HG03565 (cell line): ENCODE measurements at regions not wholly inside any gene's neighbourhood (a gene's known extent, or its start where the extent isn't known, plus 50 kb on each side); places are given as distances from the start of the nearest gene placed in this dataset.

Experiments used
- ATAC-seq: cut with Tn5 transposase; IDR thresholded peaks from one replicate; pipeline ENCODE4 v1.9.1; 2021; ENCODE audit warnings: mild to moderate bottlenecking, moderate library complexity; ENCODE audit not compliant: unreplicated experiment

GRCh38 chr9:119544492-119544891 is 175.3 kb upstream of the BRINP1 start:
- no peak for ATAC-seq

GRCh38 chr9:119537138-119537537 is 167.9 kb upstream of the BRINP1 start:
- ATAC-seq: no peak

GRCh38 chr9:119533504-119533903 is 164.3 kb upstream of the BRINP1 start:
- ATAC-seq: no peak

GRCh38 chr9:119526698-119527097 is 157.5 kb upstream of the BRINP1 start:
- no peak for ATAC-seq

- ATAC-seq: no peak
Observed at GRCh38 chr9:119523508-119523907, 154.3 kb upstream of the BRINP1 start.

- no peak for ATAC-seq
Observed at GRCh38 chr9:119522381-119522780, 153.1 kb upstream of the BRINP1 start.

- ATAC-seq: no peak
Observed at GRCh38 chr9:119509291-119509905, 140.2 kb upstream of the BRINP1 start.

GRCh38 chr9:119501374-119501773 is 132.1 kb upstream of the BRINP1 start:
- no peak for ATAC-seq

- no peak for ATAC-seq
Observed at GRCh38 chr9:119500072-119500771, 131.0 kb upstream of the BRINP1 start.

- ATAC-seq: no peak
Observed at GRCh38 chr9:119487118-119487827, 118.0 kb upstream of the BRINP1 start.

GRCh38 chr9:119483153-119483552 is 113.9 kb upstream of the BRINP1 start:
- no peak for ATAC-seq

GRCh38 chr9:119477197-119477596 is 108.0 kb upstream of the BRINP1 start:
- no peak for ATAC-seq

GRCh38 chr9:119458068-119458467 is 88.8 kb upstream of the BRINP1 start:
- no peak for ATAC-seq

GRCh38 chr9:119453980-119454379 is 84.7 kb upstream of the BRINP1 start:
- no peak for ATAC-seq

GRCh38 chr9:119453490-119453911 is 84.3 kb upstream of the BRINP1 start:
- no peak for ATAC-seq

- no peak for ATAC-seq
Observed at GRCh38 chr9:119451426-119451825, 82.2 kb upstream of the BRINP1 start.

- ATAC-seq: no peak
Observed at GRCh38 chr9:119443179-119443578, 73.9 kb upstream of the BRINP1 start.

- no peak for ATAC-seq
Observed at GRCh38 chr9:119441832-119442231, 72.6 kb upstream of the BRINP1 start.

- ATAC-seq: no peak
Observed at GRCh38 chr9:119441338-119441737, 72.1 kb upstream of the BRINP1 start.

GRCh38 chr9:119436261-119436660 is 67.0 kb upstream of the BRINP1 start:
- ATAC-seq: no peak

GRCh38 chr9:119435076-119435475 is 65.8 kb upstream of the BRINP1 start:
- no peak for ATAC-seq

GRCh38 chr9:119432428-119432827 is 63.2 kb upstream of the BRINP1 start:
- ATAC-seq: no peak
